Natural killer cell treated with Interleukin-12 subunit alpha and Interleukin-12 subunit beta and Interleukin-15 and Interleukin-18, amount 100 ng/mL, for 72 hours (primary cell): ENCODE measurements at regions not wholly inside any gene's neighbourhood (a gene's known extent, or its start where the extent isn't known, plus 50 kb on each side); places are given as distances from the start of the nearest gene placed in this dataset.
A peak's percentile ranks its signal among the peaks of the same experiment; 100 is the strongest.

ENCODE experiments used
- ATAC-seq, 2 donors: fragments of 150-1000 bp; cut with Tn5 transposase in 1 of 2; sonication (Bioruptor Pico), chemical (Tn5 transposase) in 1 of 2; 2 replicates each; pipeline ENCODE4 v1.10.0; 2021
- DNase-seq: peaks from one replicate; pipeline ENCODE4 v3.0.0; 2022; ENCODE audit warnings: low spot score
- H3K27ac Mint-ChIP-seq, 2 donors: 1 replicate in 1 of 2; 2 replicates in 1 of 2; pipeline ENCODE4 v1.8.0; 2022; ENCODE audit warnings: mixed read lengths in 2 of 2, mild to moderate bottlenecking in 1 of 2, moderate library complexity in 1 of 2
- H3K27me3 Mint-ChIP-seq, 2 donors: 1 replicate in 1 of 2; 2 replicates in 1 of 2; pipeline ENCODE4 v1.8.0; 2022; ENCODE audit warnings: mixed read lengths in 2 of 2
- H3K36me3 Mint-ChIP-seq: one replicate; pipeline ENCODE4 v1.8.0; 2022; ENCODE audit warnings: mixed read lengths
- H3K4me1 Mint-ChIP-seq, 2 donors: 1 replicate in 1 of 2; 2 replicates in 1 of 2; pipeline ENCODE4 v1.8.0; 2022; ENCODE audit warnings: low read depth in 2 of 2, mixed read lengths in 2 of 2, mild to moderate bottlenecking in 1 of 2
- H3K4me3 Mint-ChIP-seq: one replicate; pipeline ENCODE4 v1.8.0; 2022; ENCODE audit warnings: mixed read lengths
- H3K9me3 Mint-ChIP-seq: 2 replicates; pipeline ENCODE4 v1.8.0; 2022; ENCODE audit warnings: mixed read lengths

- Mint-ChIP-seq H3K4me3 (no peak overlapping the region), H3K27me3 (peaks cover 19 to 30% of the 10 kb centered on the region in 2 donors), H3K4me1 (peaks cover 10% of the 10 kb centered on the region in 2 donors), H3K9me3 (peaks cover 3% of the 10 kb centered on the region), H3K36me3 (peaks cover 13% of the 10 kb centered on the region), H3K27ac (peak overlapping the region in 1 of 2 donors; percentile 45)
- no peak for ATAC-seq
- DNase-seq, result no peak
Observed at GRCh38 chr6:170174771-170175643, 115.9 kb downstream of the DLL1 start.

DNA sequence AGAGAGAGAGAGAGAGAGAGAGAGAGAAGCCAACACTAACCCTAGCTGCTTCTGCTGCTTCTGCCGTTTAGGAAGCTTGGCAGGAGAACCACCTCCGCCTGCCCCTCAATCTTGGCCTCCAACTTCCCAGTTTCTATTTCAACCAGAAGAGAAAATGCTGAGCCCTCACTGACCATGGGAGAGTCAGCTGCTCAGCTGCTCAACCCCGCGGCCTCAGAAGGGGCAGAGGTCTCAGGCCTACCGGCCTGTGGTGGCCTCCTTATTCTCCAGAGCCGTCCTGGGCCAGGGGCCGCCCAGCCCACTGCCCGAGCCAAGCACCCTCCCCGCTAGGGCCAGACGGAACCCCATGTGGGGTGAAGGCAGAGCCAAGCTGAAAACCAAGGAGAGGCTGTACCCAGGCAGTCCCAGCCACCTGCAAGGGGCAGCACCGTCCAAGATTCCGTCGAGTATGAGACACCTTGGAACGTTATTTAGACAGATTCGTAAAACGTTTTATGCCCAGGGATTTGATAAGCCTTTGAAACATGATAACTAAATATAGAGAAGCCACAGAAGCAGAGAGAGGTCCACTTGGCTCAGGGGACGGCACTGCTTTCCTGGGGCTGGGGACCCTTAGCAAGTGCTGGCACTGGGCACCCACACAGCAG lies 116.6 kb downstream of the DLL1 start:
- DNase-seq (no peak), ATAC-seq (no peak)
- Mint-ChIP-seq H3K9me3 (peaks cover 3% of the 10 kb centered on the region), H3K27me3 (peaks cover 19 to 30% of the 10 kb centered on the region in 2 donors), H3K36me3 (peaks cover 13% of the 10 kb centered on the region), H3K27ac (peak overlapping the region in 1 of 2 donors; percentile 45), H3K4me3 (no peak overlapping the region), H3K4me1 (peaks cover 10% of the 10 kb centered on the region in 2 donors)

- Mint-ChIP-seq H3K36me3 (peaks cover 13% of the 10 kb centered on the region), H3K27me3 (peaks cover 20 to 30% of the 10 kb centered on the region in 2 donors), H3K4me1 (peaks cover 10 to 11% of the 10 kb centered on the region in 2 donors), H3K27ac (peak overlapping the region in 1 of 2 donors; percentile 27), H3K9me3 (peaks cover 3% of the 10 kb centered on the region), H3K4me3 (no peak overlapping the region)
- ATAC-seq (no peak), DNase-seq (no peak)
Observed at GRCh38 chr6:170173335-170173881, 117.5 kb downstream of the DLL1 start.

GRCh38 chr6:170172825-170173256 lies 118.0 kb downstream of the DLL1 start:
- Mint-ChIP-seq H3K4me3 (no peak overlapping the region), H3K9me3 (peaks cover 3% of the 10 kb centered on the region), H3K27me3 (peaks cover 22 to 30% of the 10 kb centered on the region in 2 donors), H3K4me1 (peaks cover 10 to 13% of the 10 kb centered on the region in 2 donors), H3K36me3 (peaks cover 13% of the 10 kb centered on the region), H3K27ac (peak overlapping the region in 1 of 2 donors; percentile 27)
- peak; percentile 50 for DNase-seq
- ATAC-seq, result no peak

GRCh38 chr6:170172392-170172791 lies 118.5 kb downstream of the DLL1 start:
- H3K27ac Mint-ChIP-seq, result no peak overlapping the region
- no peak overlapping the region for H3K4me3 Mint-ChIP-seq
- ATAC-seq (no peak), DNase-seq (no peak)
- H3K4me1 Mint-ChIP-seq, result peaks cover 10 to 11% of the 10 kb centered on the region in 2 donors
- peaks cover 22 to 30% of the 10 kb centered on the region in 2 donors for H3K27me3 Mint-ChIP-seq
- peaks cover 13% of the 10 kb centered on the region for H3K36me3 Mint-ChIP-seq
- peaks cover 3% of the 10 kb centered on the region for H3K9me3 Mint-ChIP-seq

GRCh38 chr6:170167657-170168159 lies 123.2 kb downstream of the DLL1 start:
- Mint-ChIP-seq H3K9me3 (peaks cover 7% of the 10 kb centered on the region), H3K27ac (no peak overlapping the region), H3K36me3 (peaks cover 13% of the 10 kb centered on the region), H3K27me3 (peaks cover 15 to 19% of the 10 kb centered on the region in 2 donors), H3K4me3 (no peak overlapping the region), H3K4me1 (peaks cover 11 to 17% of the 10 kb centered on the region in 2 donors)
- ATAC-seq, result no peak
- peak; percentile 59 for DNase-seq

- peaks cover 4% of the 10 kb centered on the region for H3K9me3 Mint-ChIP-seq
- H3K4me3 Mint-ChIP-seq, result no peak overlapping the region
- peaks cover 8% of the 10 kb centered on the region for H3K36me3 Mint-ChIP-seq
- H3K27me3 Mint-ChIP-seq, result peaks cover 7 to 16% of the 10 kb centered on the region in 2 donors
- no peak overlapping the region for H3K27ac Mint-ChIP-seq
- ATAC-seq (no peak), DNase-seq (peak; percentile 41)
- H3K4me1 Mint-ChIP-seq, result peaks cover 12 to 15% of the 10 kb centered on the region in 2 donors
Observed at GRCh38 chr6:170166511-170167122, 124.3 kb downstream of the DLL1 start.

GRCh38 chr6:170165471-170166117 lies 125.3 kb downstream of the DLL1 start:
- no peak for ATAC-seq
- no peak for DNase-seq
- no peak overlapping the region for H3K4me3 Mint-ChIP-seq
- no peak overlapping the region for H3K27ac Mint-ChIP-seq
- no peaks in the 10 kb centered on the region for H3K36me3 Mint-ChIP-seq
- H3K27me3 Mint-ChIP-seq, result peaks cover 0 to 13% of the 10 kb centered on the region in 2 donors
- H3K4me1 Mint-ChIP-seq, result peaks cover 12 to 15% of the 10 kb centered on the region in 2 donors
- H3K9me3 Mint-ChIP-seq, result peaks cover 4% of the 10 kb centered on the region

DNA sequence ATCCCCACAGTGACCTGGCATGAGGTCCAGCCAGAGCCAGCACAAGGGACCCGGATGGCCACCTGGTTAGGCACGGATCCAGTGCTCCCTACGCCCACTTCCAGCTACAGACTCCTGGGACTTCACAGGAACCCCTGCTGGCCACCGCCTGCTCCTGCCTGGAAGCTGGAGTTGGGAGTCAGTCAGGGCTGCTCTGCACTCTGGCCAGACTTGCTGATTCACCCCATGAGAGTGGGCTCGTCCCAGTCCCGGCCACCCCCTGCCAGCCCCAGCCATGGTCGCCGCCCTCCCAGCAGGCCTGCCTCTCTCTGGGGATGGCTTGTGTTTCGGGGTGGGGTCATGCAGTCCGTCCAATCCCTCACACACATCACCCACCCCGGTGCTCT lies 125.8 kb downstream of the DLL1 start:
- H3K27ac Mint-ChIP-seq, result no peak overlapping the region

DNA sequence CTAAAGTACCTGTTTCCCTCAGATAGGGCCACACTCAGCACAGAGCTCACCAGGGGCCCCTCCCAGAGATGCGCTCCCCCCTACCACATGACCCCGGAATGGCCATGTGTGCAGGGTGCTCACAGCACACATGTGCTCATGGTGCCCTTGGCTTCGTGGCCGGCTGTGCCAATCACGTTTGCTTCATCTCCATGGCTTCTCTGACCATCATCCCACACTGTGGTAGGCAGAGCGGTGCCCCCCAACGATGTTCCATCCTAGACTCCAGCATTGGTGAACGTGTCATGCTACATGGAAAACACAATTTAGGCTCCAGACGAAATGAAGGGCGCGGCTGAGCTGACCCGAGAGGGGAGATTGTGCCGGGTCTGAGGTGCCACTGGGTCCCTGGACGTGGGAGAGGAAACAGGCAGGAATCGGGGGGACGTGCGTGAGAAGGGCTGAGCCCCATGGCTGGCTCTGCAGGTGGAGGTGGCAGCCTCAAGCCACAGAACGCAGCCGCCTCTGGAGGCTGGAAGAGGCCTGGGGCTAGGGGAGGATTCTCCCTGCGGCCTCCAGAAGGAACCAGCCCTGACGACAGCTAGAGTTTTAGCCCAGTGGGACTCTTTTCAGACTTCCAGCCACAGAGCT lies 126.5 kb downstream of the DLL1 start:
- Mint-ChIP-seq H3K27ac (peak overlapping the region in 1 of 2 donors; percentile 26), H3K27me3 (peaks cover 0 to 13% of the 10 kb centered on the region in 2 donors), H3K36me3 (no peaks in the 10 kb centered on the region), H3K4me3 (no peak overlapping the region), H3K4me1 (peaks cover 12 to 15% of the 10 kb centered on the region in 2 donors), H3K9me3 (peaks cover 4% of the 10 kb centered on the region)
- DNase-seq, result peak; percentile 49
- peak in 1 of 2 donors; percentile 25 for ATAC-seq

More for the DNA sequence above, 125.8 kb downstream of the DLL1 start:
- ATAC-seq (peak in 1 of 2 donors; percentile 6), DNase-seq (no peak)
- H3K4me1 Mint-ChIP-seq, result peaks cover 12 to 15% of the 10 kb centered on the region in 2 donors
- H3K27me3 Mint-ChIP-seq, result peaks cover 0 to 13% of the 10 kb centered on the region in 2 donors
- no peak overlapping the region for H3K4me3 Mint-ChIP-seq
- no peaks in the 10 kb centered on the region for H3K36me3 Mint-ChIP-seq
- H3K9me3 Mint-ChIP-seq, result peaks cover 4% of the 10 kb centered on the region

- H3K9me3 Mint-ChIP-seq, result peaks cover 4% of the 10 kb centered on the region
- H3K27ac Mint-ChIP-seq, result peak overlapping the region in 1 of 2 donors; percentile 26
- DNase-seq, result peak; percentile 49
- no peak for ATAC-seq
- H3K36me3 Mint-ChIP-seq, result no peaks in the 10 kb centered on the region
- H3K4me3 Mint-ChIP-seq, result no peak overlapping the region
- H3K4me1 Mint-ChIP-seq, result peaks cover 12 to 15% of the 10 kb centered on the region in 2 donors
- peaks cover 0 to 13% of the 10 kb centered on the region in 2 donors for H3K27me3 Mint-ChIP-seq
Observed at GRCh38 chr6:170163405-170164170, 127.3 kb downstream of the DLL1 start.
